ENCODE measurements at regions not wholly inside any gene's neighbourhood (a gene's known extent, or its start where the extent isn't known, plus 50 kb on each side); places are given as distances from the start of the nearest gene placed in this dataset.

- DNase-seq (ENCODE audit: low spot score): no peak
- TF ChIP-seq CTCF (conservative IDR thresholded peaks at IDR 0.05; ENCODE audit: low read depth, low read length) (no peak), EZH2 (IDR thresholded peaks at IDR 0.05; ENCODE audit: borderline replicate concordance, low read depth, low read length, poor library complexity, severe bottlenecking) (no peak)
- peaks cover 10% of the 10 kb centered on the region for H3K9me3 ChIP-seq (ENCODE audit: low read depth, low read length, poor library complexity, severe bottlenecking)
- ChIA-PET CTCF (no interaction called here), POLR2A (ENCODE audit: low non-redundant PET) (no interaction called here)
- no TSS peak for BruUV-seq (replicated peaks)
- H3K4me1 ChIP-seq (ENCODE audit: insufficient read depth, low read length, poor library complexity, severe bottlenecking): peaks cover 8% of the 10 kb centered on the region
- no peaks in the 10 kb centered on the region for H3K27me3 ChIP-seq (replicated peaks; ENCODE audit: insufficient read depth, low read depth, low read length, poor library complexity)
- H3K36me3 ChIP-seq (ENCODE audit: insufficient read depth, low read length, poor library complexity, severe bottlenecking): no peaks in the 10 kb centered on the region
- H3K4me3 ChIP-seq (ENCODE audit: low read depth, low read length, poor library complexity, severe bottlenecking): no peak overlapping the region
- intact Hi-C loops (cut with micrococcal nuclease; ENCODE audit: unreplicated experiment): no loop called here
- no peak overlapping the region for H3K27ac ChIP-seq (ENCODE audit: low read depth, low read length, poor library complexity, severe bottlenecking)
Measured at GRCh38 chr13:74272826-74273225, 138.6 kb upstream of the KLF12 start.

- CTCF ChIA-PET: no interaction called here
- intact Hi-C loops (cut with micrococcal nuclease; ENCODE audit: unreplicated experiment): no loop called here
- peaks cover 10% of the 10 kb centered on the region for H3K9me3 ChIP-seq (ENCODE audit: low read depth, low read length, poor library complexity, severe bottlenecking)
- no peak overlapping the region for H3K4me3 ChIP-seq (ENCODE audit: low read depth, low read length, poor library complexity, severe bottlenecking)
- TF ChIP-seq CTCF (conservative IDR thresholded peaks at IDR 0.05; ENCODE audit: low read depth, low read length) (no peak), EZH2 (IDR thresholded peaks at IDR 0.05; ENCODE audit: borderline replicate concordance, low read depth, low read length, poor library complexity, severe bottlenecking) (no peak)
- H3K4me1 ChIP-seq (ENCODE audit: insufficient read depth, low read length, poor library complexity, severe bottlenecking): peaks cover 8% of the 10 kb centered on the region
- POLR2A ChIA-PET (ENCODE audit: low non-redundant PET): no interaction called here
- DNase-seq (ENCODE audit: low spot score): no peak
- BruUV-seq (replicated peaks): no TSS peak
- H3K36me3 ChIP-seq (ENCODE audit: insufficient read depth, low read length, poor library complexity, severe bottlenecking): no peaks in the 10 kb centered on the region
- H3K27ac ChIP-seq (ENCODE audit: low read depth, low read length, poor library complexity, severe bottlenecking): no peak overlapping the region
- no peaks in the 10 kb centered on the region for H3K27me3 ChIP-seq (replicated peaks; ENCODE audit: insufficient read depth, low read depth, low read length, poor library complexity)
Measured at GRCh38 chr13:74270018-74270417, 135.8 kb upstream of the KLF12 start.

- H3K9me3 ChIP-seq (ENCODE audit: low read depth, low read length, poor library complexity, severe bottlenecking): peaks cover 7% of the 10 kb centered on the region
- no peaks in the 10 kb centered on the region for H3K36me3 ChIP-seq (ENCODE audit: insufficient read depth, low read length, poor library complexity, severe bottlenecking)
- BruUV-seq (replicated peaks): no TSS peak
- POLR2A ChIA-PET (ENCODE audit: low non-redundant PET): no interaction called here
- H3K4me3 ChIP-seq (ENCODE audit: low read depth, low read length, poor library complexity, severe bottlenecking): no peak overlapping the region
- intact Hi-C loops (cut with micrococcal nuclease; ENCODE audit: unreplicated experiment): no loop called here
- no peaks in the 10 kb centered on the region for H3K4me1 ChIP-seq (ENCODE audit: insufficient read depth, low read length, poor library complexity, severe bottlenecking)
- no peaks in the 10 kb centered on the region for H3K27me3 ChIP-seq (replicated peaks; ENCODE audit: insufficient read depth, low read depth, low read length, poor library complexity)
- TF ChIP-seq EZH2 (IDR thresholded peaks at IDR 0.05; ENCODE audit: borderline replicate concordance, low read depth, low read length, poor library complexity, severe bottlenecking) (no peak), CTCF (conservative IDR thresholded peaks at IDR 0.05; ENCODE audit: low read depth, low read length) (no peak)
- DNase-seq (ENCODE audit: low spot score): no peak
- CTCF ChIA-PET: no interaction called here
- no peak overlapping the region for H3K27ac ChIP-seq (ENCODE audit: low read depth, low read length, poor library complexity, severe bottlenecking)
Measured at GRCh38 chr13:74266861-74267260, 132.7 kb upstream of the KLF12 start.
